GM13976 (cell line): ENCODE measurements at regions not wholly inside any gene's neighbourhood (a gene's known extent, or its start where the extent isn't known, plus 50 kb on each side); places are given as distances from the start of the nearest gene placed in this dataset.

Experiments
- DNase-seq: peaks from one replicate; pipeline ENCODE4 v3.0.0; 2012; ENCODE audit warnings: low spot score
- in situ Hi-C: fragments of 300-500 bp; cut with MboI; formaldehyde crosslinking; loops from one replicate; pipeline ENCODE4 v1.12.0; 2022; ENCODE audit warnings: low sequenced_read_pairs, mixed read lengths, inconsistent platforms; ENCODE audit not compliant: unreplicated experiment
- TF ChIP-seq, protein P1 (sequence below): IDR thresholded peaks from 2 replicates; pipeline ENCODE4 v1.5.1; 2012; ENCODE audit warnings: borderline replicate concordance, mild to moderate bottlenecking; ENCODE audit not compliant: insufficient read depth; ENCODE audit errors: extremely low read depth, missing control alignments, control extremely low read depth

DNA sequence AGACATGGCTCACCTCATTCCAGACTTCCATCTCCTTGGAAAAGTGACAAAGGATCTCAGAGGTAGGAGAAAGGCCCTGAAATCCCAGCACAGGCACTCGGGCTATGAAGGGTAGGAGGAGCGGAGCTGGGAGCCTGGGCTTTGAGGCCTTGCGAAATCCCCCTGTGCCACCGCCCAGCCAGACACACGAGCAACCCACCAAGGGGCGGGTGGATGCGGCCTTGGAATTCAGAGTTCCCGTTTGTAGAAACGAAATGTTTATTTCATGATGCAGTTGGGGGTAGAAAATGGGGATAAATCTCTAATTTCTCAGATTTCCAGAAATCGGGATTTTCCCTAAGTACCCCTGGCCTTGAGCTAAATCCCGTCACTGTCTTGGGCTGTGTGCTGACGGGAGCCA, 177.1 kb upstream of the HDAC4 start:
- TF ChIP-seq, protein P1, sequence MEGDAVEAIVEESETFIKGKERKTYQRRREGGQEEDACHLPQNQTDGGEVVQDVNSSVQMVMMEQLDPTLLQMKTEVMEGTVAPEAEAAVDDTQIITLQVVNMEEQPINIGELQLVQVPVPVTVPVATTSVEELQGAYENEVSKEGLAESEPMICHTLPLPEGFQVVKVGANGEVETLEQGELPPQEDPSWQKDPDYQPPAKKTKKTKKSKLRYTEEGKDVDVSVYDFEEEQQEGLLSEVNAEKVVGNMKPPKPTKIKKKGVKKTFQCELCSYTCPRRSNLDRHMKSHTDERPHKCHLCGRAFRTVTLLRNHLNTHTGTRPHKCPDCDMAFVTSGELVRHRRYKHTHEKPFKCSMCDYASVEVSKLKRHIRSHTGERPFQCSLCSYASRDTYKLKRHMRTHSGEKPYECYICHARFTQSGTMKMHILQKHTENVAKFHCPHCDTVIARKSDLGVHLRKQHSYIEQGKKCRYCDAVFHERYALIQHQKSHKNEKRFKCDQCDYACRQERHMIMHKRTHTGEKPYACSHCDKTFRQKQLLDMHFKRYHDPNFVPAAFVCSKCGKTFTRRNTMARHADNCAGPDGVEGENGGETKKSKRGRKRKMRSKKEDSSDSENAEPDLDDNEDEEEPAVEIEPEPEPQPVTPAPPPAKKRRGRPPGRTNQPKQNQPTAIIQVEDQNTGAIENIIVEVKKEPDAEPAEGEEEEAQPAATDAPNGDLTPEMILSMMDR: no peak
- in situ Hi-C loops: no loop called here
- DNase-seq: no peak

DNA sequence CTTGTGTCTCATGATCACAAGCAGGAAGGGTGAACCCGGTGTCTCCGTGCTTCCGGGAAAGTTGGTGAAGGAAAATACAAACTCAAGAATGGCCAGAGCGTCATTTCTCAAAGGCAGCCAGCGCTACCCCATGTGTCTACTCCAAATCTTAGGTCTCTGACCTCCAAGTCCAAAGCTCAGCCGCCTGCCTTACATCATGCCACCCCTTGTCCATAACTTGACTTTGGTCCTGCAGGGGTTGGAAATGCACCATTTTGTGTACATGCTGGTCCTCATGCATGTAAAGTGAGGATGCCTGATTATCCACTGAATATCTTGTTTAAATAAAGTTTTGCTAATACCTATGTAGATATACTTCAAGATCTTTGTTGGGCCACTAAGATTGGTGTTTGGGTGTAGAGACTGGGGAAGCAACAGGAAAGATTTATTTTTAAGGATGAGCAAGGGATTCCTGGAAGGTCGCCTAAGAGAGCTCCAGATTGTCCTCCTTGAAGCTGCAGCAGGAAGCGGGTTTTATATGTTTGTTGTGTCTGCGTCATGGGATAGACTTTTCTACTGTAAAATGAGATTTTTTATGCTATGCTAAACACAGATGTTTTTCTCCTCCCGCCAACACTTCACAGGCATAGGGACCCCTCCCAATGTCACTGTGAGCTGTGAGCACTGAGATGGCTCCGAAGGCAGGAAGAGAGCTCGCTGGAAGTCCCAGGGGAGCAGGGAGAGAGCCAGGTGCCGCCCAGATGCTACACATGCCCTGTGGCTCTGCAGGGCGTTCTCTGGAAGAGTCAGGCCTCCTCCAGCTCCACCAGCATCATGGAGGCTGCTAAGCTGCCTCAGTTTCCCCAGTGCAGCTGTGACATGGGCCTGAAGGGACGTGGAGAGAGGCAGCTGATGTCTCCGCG, 176.2 kb upstream of the HDAC4 start:
- no peak for DNase-seq
- in situ Hi-C loops: no loop called here
- TF ChIP-seq, protein P1: no peak

DNA sequence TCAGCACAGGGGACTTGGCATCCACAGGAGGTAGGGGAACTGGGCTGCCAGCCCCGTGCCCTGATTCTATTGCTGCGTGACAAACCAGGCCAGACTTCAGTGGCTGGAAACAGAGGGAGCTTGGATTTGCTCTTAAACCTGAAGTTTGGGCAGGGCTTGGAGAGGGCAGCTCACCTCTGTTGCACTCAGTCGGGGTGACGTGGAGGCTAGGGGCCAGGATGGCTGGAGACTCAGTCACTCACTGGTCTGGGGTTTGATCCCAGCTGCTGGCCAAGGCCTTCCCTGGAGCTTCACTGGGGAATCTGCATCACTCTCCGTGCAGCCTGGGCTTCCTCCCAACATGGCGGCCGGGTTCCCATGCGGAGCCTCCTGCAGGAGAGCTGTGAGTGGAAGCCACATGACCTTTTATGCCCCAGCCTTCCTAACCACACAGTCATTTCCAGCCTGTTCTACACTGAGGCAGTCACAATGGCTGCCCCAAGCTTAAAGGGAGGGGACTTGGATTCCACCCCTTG, 175.2 kb upstream of the HDAC4 start:
- TF ChIP-seq, protein P1: no peak
- in situ Hi-C loops: no loop called here
- no peak for DNase-seq

DNA sequence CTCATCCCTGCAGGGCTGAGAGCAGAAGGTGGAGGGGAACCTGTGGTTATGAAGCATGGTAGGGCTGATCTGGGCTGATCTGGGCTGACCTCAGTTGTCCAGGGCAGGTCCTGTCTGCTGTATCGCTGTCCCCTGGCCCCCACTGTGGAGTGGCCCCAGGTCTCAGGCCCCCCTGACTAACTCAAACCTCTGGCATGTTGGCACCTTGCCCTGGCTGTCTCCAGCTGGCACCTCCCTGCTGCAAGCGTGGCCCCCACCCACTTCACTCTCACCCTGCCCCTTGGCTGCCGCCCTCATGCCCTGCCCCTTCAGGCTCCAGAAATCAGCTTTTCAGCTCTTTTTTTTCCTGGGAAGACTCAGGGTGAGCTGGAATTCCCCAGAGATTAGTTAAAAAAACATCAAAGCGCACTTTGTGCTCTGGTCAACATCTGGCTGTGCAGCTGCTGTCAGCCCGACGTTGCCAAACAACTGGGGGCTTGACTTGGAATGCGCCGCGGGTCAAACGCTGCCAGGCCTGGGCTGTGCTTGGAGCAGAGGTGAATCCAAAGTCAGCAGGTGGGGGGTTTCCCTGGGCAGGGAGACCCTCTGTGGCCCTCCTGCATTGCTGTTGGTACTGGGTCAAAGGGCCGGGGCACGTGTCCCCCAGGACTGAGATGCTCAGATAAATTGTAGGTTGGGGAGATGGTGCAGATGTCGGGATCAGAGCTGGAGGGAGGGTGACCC, 173.8 kb upstream of the HDAC4 start:
- in situ Hi-C loops: no loop called here
- TF ChIP-seq, protein P1: no peak
- DNase-seq: no peak

DNA sequence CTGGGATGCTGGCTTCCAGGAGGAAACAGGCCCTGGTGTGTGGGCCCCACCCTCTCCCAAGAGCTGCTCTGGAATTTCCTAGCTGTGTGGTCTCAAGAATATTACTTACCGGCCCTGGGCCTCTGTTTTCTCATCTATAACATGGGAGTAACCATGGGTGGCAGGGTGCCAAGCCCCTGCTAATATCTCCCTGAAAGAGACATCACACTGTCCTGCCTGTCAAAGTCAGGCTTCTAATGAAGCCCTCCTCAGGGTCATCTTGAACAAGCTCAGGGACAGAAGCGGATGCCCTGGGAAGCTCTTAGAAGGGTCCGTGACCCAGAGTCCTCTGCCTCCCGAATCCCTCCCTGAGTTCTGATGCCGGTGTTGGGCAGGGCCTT, 173.2 kb upstream of the HDAC4 start:
- TF ChIP-seq, protein P1: no peak
- DNase-seq: no peak
- in situ Hi-C loops: no loop called here

DNA sequence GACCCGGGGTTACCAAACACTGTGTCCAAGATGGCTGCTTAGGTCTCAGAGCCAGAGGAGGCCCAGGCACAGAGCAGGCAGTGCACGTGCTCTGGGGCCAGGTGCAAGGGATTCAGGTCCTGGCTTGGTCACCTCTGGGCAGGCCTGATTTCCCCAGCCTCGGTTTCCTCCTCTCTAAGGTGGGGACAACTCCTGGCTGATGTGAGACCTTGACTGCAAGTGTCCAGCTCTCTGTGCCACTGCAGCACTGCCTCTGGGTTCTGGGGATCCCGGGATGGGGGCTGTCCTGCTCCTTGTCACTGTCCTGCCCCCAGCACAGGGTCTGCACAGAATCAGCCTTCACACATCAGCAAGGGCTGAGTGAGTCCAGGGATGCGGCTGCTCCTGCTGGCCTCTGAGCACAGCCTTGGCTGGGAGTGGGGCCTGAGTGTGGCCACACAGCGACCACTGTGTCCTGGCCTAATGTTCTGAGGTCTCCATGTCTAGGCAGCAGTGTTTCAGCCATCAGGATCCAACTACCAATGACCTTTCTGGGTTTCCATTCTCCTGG, 170.2 kb upstream of the HDAC4 start:
- in situ Hi-C loops: no loop called here
- DNase-seq: no peak
- TF ChIP-seq, protein P1: no peak
